Dedifferentiated amniotic fluid mesenchymal stem cell (primary cell): ENCODE measurements at regions not wholly inside any gene's neighbourhood (a gene's known extent, or its start where the extent isn't known, plus 50 kb on each side); places are given as distances from the start of the nearest gene placed in this dataset.
"Not testable (repeated sequence)": the region's sequence is repeated elsewhere in the genome, so short reads cannot be mapped to it uniquely, and the experiment has no call there.

ENCODE experiments used
- DNase-seq: peaks from one replicate; pipeline ENCODE4 v3.0.0-alpha.2; 2016; ENCODE audit errors: extremely low spot score

GRCh38 chr3:187475613-187476012 lies 107.4 kb downstream of the RTP4 start:
- not testable (repeated sequence) for DNase-seq

- DNase-seq: no peak
Measured at GRCh38 chr3:187473778-187474406, 105.7 kb downstream of the RTP4 start.

GRCh38 chr3:187466306-187466705 lies 98.1 kb downstream of the RTP4 start:
- not testable (repeated sequence) for DNase-seq

- no peak for DNase-seq
Measured at GRCh38 chr3:187465503-187465902, 97.3 kb downstream of the RTP4 start.

GRCh38 chr3:187464682-187465081 lies 96.5 kb downstream of the RTP4 start:
- DNase-seq: no peak

- DNase-seq: no peak
Measured at GRCh38 chr3:187458921-187459320, 90.7 kb downstream of the RTP4 start.

- no peak for DNase-seq
Measured at GRCh38 chr3:187458383-187458782, 90.2 kb downstream of the RTP4 start.

GRCh38 chr3:187456250-187456649 lies 88.1 kb downstream of the RTP4 start:
- no peak for DNase-seq

GRCh38 chr3:187454085-187454815 lies 86.1 kb downstream of the RTP4 start:
- no peak for DNase-seq

GRCh38 chr3:187450431-187451190 lies 82.4 kb downstream of the RTP4 start:
- DNase-seq: no peak

- DNase-seq: no peak
Measured at GRCh38 chr3:187448674-187449073, 80.5 kb downstream of the RTP4 start.

GRCh38 chr3:187447737-187448136 lies 79.6 kb downstream of the RTP4 start:
- no peak for DNase-seq

GRCh38 chr3:187445356-187445755 lies 77.2 kb downstream of the RTP4 start:
- no peak for DNase-seq

- no peak for DNase-seq
Measured at GRCh38 chr3:187434524-187434923, 66.3 kb downstream of the RTP4 start.

GRCh38 chr3:187430576-187430975 lies 62.4 kb downstream of the RTP4 start:
- DNase-seq: no peak
